ENCODE measurements at regions not wholly inside any gene's neighbourhood (a gene's known extent, or its start where the extent isn't known, plus 50 kb on each side); places are given as distances from the start of the nearest gene placed in this dataset.

DNA sequence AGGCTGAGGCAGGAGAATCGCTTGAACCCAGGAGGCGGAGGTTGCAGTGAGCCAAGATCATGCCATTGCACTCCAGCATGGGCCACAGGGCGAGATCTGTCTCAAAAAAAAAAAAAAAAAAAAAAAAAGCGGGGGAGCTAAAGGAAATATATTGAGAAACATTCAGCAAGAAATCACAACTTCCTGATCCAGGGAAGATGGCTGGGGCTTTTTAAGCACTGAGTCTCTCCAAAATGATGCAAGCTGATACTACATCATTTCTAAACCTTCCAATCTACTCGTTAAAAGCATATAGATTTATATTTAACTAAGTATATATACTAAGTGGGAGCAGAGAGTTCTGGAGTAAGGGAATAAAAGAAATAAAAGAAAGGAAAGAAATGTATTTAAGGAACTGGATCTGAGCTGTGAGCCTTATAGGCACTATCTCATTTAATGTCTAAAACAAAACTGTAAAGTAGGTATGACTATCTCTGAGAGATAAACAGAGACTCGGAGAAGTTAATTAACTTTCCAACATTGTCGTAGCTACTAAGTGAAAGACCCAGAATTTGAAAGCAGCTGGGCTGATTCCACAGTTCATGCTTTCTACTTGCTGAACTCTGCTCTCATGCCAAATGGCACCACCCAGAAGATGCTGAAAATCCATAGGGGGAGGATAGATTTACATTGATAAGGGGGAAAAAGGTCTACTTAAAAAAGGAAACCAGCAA lies 215.0 kb upstream of the MARCKS start:
- H3K27ac ChIP-seq: peak overlapping the region; percentile 91
- TF ChIP-seq, protein P1, sequence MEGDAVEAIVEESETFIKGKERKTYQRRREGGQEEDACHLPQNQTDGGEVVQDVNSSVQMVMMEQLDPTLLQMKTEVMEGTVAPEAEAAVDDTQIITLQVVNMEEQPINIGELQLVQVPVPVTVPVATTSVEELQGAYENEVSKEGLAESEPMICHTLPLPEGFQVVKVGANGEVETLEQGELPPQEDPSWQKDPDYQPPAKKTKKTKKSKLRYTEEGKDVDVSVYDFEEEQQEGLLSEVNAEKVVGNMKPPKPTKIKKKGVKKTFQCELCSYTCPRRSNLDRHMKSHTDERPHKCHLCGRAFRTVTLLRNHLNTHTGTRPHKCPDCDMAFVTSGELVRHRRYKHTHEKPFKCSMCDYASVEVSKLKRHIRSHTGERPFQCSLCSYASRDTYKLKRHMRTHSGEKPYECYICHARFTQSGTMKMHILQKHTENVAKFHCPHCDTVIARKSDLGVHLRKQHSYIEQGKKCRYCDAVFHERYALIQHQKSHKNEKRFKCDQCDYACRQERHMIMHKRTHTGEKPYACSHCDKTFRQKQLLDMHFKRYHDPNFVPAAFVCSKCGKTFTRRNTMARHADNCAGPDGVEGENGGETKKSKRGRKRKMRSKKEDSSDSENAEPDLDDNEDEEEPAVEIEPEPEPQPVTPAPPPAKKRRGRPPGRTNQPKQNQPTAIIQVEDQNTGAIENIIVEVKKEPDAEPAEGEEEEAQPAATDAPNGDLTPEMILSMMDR (conservative IDR thresholded peaks at IDR 0.05): no peak

DNA sequence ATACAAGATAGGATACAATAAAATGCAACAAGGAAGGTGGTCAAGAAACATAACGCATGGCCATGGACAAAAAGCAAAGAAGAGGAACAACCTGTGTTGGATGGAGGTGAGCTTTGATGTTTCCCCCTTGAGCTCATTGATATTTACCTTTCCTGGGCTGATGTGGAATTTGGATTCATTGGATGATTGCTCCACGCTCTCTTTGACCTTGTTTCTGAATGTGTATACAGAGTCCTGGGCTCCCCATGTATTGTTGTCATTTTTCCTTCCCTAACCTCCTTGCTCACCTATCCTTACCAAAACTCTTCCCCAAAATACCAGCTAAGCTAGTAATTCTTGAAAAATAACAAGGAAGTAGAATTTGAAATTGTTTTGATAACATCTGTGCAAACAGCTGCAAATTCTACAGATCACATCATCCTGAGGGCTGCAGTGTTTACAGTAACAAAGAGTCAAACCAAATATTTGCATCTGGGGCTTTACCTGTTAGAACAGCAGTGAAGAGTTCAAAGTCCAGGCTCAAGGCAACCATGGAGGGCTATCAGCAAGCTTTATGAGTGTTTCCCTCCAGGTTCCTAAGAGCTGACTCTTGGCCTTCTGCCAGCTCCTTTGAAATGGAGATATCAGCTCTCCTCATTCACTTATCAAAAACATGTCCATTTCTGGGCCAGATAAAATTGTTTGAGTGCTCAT lies 214.3 kb upstream of the MARCKS start:
- TF ChIP-seq, protein P1 (conservative IDR thresholded peaks at IDR 0.05): no peak
- H3K27ac ChIP-seq: peak overlapping the region; percentile 91

DNA sequence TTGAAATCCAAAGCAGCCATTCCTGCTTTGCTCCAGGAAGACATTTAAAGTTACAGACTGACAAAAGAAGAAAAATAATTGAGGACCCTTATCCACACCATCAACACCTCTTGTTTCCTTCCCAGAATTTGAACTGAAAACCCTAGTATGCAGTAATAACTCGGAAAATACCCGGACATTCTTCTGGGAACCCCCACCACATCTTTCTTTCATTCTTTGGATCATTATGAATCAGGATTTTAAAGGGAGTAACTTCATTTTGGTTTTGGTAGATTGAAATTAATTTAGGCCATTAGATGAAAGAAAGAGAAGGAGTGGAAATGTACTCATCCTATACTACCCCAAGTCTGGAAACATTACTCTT lies 213.8 kb upstream of the MARCKS start:
- peak overlapping the region; percentile 91 for H3K27ac ChIP-seq
- TF ChIP-seq, protein P1 (conservative IDR thresholded peaks at IDR 0.05): no peak

DNA sequence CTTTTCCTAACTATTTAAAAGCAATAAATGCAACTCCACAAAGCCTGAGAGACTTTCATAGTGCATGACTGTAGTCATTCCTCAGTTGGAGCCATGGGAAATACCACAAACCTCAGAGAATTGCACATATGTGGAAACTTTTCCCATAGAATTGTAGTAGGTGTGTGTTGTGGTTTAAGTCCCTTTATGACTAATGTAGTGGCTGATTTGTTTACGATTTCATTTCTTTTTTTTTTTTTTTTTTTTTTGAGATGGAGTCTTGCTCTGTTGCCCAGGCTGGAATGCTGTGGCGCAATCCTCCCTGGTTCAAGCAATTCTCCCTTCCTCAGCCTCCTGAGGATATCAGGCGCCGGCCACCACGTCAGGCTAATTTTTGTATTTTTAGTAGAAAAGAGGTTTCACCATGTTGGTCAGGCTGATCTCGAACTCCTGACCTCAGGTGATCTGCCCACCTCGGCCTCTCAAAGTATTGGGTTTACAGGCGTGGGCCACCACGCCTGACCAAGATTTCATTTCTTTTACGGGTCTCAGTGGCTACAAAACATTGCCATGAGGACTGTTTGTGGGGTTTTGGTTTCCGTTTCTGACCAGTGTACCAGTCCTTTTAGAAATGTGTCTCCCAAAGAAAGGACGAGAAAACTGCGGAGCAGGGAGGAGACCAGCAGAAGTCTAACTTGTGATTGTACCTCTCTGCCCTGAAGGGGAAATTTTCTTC lies 212.1 kb upstream of the MARCKS start:
- TF ChIP-seq, protein P1 (conservative IDR thresholded peaks at IDR 0.05): no peak
- H3K27ac ChIP-seq: peak overlapping the region; percentile 91; the same call in 1 of the 2 replicates

DNA sequence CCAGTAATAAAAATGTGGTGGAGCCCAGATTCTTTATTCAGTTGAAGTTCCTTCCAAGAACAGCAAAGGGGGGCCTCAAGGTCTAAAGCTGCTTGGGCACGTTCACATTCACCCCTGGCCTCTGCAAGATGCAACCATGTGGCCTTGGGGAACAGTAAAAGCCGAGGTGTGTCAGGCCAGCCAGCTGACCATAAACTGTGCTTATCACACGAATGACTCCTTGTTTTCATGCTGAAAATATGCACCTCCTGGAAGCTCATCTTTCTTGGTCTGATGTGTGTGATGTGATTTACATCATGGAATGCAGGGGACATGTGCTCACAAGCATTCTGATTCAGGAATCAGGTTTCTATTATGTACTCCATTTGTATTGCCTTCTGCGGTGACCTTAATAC lies 211.6 kb upstream of the MARCKS start:
- TF ChIP-seq, protein P1 (conservative IDR thresholded peaks at IDR 0.05): no peak
- no peak overlapping the region; the same call in 1 of the 2 replicates for H3K27ac ChIP-seq

DNA sequence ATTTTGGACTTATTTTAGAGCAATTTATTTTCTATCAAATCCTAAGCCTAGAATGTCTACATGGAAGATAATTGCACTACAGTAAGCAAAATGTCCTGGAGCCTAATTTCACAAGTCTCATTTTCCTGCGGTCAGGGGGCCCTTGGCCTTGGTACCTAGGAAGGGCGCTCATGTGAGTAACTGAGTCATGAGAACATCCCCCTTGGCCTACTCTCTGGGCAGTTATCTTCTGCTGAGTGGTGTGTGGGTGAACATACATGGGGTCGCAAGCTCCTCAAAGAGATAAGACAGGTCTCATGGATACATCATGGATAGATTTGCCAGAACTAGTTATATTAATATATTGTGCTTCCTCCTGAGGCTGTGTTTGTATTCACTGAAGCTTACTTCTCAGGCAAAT lies 211.2 kb upstream of the MARCKS start:
- TF ChIP-seq, protein P1 (conservative IDR thresholded peaks at IDR 0.05): no peak
- no peak overlapping the region for H3K27ac ChIP-seq

DNA sequence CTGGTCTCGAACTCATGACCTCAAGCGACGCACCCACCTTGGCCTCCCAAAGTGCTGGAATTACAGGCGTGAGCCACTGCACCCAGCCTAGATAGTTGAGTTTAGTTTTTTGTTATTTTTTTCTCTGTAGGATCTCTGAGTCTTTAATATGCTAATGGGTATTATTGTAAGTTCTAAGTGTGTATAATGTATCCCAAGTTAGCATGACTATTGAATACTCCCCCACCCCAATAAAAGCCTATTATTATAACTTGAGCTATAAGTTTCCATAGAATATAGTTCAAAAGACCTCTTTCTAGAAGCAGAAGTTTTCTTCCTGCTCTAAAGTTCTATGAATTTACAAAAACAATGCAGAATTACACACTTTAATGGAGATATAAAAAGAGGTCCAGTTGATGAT lies 210.4 kb upstream of the MARCKS start:
- H3K27ac ChIP-seq: no peak overlapping the region
- TF ChIP-seq, protein P1 (conservative IDR thresholded peaks at IDR 0.05): no peak
